ENCODE measurements at regions not wholly inside any gene's neighbourhood (a gene's known extent, or its start where the extent isn't known, plus 50 kb on each side); places are given as distances from the start of the nearest gene placed in this dataset.

DNA sequence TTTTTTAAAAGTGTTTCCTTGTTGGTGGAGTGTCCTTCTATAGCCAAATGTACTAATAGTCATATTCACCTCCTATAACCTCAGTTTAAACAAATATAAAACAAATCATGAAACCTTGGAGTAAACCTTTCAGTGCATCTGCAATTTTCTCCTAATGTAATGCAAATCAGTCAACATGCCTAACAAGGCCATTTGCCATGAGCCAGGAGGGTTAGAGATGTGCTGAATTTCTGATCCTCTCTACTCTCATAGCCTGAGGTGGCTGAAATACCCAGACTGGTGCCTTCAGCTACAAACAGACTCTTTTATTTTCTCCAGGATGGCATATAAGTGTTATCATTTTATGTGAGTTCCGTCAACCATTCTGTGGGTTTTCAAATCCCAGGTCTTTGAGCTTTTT is 908.1 kb downstream of the GALC start:
- TF ChIP-seq CTCF (IDR thresholded peaks at IDR 0.05; ENCODE audit: poor library complexity): no peak
- TF ChIP-seq EZH2 (IDR thresholded peaks at IDR 0.05; ENCODE audit: borderline replicate concordance): no peak
- no peak for TF ChIP-seq EZH2phosphoT487 (IDR thresholded peaks at IDR 0.05; ENCODE audit: low read depth, severe bottlenecking, unreplicated experiment)

Data from hepatocyte (in vitro differentiated cells).